ENCODE measurements at regions not wholly inside any gene's neighbourhood (a gene's known extent, or its start where the extent isn't known, plus 50 kb on each side); places are given as distances from the start of the nearest gene placed in this dataset.

DNA sequence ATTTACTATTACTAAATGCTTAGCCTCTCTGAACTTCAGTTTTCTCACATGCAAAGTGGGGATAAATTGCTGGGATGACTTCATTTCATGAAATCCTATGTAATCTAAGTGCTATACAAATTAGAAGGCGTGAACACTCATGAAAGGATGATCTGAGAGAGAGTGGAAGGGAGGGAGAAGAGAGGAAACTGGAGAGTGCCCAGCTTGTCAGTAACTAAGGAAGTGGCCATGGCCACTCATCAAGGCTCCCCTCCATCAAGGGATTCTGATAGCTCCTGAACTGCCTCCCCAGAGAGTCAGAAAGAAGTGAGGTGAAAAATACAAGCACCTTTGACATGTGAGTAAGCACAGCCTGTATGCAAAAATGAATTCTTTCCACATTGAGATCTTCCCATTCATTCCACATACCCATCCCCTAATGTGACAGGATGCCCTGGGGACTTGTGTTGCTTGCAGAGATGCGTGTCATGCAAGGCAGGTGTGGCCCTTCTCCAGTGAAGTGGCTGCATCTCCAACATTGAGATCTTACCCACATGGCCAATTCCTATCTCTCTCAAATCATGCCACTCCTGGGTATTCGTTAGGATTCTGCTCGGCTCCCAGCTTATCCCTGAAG lies 76.5 kb upstream of the ITPRID1 start:
- no peak for TF ChIP-seq ZFX (IDR thresholded peaks at IDR 0.05)
- TF ChIP-seq, protein P1, sequence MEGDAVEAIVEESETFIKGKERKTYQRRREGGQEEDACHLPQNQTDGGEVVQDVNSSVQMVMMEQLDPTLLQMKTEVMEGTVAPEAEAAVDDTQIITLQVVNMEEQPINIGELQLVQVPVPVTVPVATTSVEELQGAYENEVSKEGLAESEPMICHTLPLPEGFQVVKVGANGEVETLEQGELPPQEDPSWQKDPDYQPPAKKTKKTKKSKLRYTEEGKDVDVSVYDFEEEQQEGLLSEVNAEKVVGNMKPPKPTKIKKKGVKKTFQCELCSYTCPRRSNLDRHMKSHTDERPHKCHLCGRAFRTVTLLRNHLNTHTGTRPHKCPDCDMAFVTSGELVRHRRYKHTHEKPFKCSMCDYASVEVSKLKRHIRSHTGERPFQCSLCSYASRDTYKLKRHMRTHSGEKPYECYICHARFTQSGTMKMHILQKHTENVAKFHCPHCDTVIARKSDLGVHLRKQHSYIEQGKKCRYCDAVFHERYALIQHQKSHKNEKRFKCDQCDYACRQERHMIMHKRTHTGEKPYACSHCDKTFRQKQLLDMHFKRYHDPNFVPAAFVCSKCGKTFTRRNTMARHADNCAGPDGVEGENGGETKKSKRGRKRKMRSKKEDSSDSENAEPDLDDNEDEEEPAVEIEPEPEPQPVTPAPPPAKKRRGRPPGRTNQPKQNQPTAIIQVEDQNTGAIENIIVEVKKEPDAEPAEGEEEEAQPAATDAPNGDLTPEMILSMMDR (conservative IDR thresholded peaks at IDR 0.05): no peak
- H3K27ac ChIP-seq: no peak overlapping the region

DNA sequence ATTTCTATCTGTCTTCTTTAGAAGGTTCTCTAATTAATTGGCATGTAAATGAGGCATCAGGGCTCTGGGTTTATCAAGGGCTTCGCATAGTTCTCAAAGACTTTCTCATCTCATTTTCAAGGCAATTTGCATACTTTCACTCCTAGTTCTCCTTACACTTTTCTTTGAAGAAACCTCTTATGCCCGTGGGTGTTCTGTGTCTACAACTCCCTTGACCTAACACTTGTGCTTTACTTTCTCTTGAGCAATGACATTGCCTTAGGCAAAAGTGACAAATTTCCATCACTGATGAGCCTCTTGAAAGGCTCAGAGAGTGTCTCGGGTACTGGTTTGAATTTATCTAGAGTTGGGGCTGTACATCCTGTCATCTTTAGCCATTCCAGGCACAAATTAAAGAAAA lies 74.7 kb upstream of the ITPRID1 start:
- TF ChIP-seq, protein P1 (conservative IDR thresholded peaks at IDR 0.05): no peak
- TF ChIP-seq ZFX (IDR thresholded peaks at IDR 0.05): no peak
- no peak overlapping the region for H3K27ac ChIP-seq

DNA sequence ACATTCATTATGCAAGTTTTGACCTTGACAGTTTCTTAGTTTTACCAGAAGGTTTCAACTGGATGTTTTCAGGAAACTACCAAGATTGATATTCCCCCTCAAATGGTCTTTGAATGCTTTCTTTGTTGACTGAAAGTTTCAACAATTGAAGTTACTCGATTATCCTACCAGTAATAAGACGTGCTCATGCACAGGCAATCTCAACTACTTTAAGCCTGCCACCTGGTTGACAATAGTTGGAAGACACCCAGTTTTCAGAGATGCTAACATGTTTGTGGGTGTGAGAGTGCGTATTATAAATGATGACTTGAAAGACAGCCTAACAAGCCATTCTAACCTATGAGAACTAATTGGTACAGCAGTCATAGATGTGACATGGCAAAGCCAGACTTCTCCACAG lies 73.4 kb upstream of the ITPRID1 start:
- no peak for TF ChIP-seq ZFX (IDR thresholded peaks at IDR 0.05)
- TF ChIP-seq, protein P1 (conservative IDR thresholded peaks at IDR 0.05): no peak

DNA sequence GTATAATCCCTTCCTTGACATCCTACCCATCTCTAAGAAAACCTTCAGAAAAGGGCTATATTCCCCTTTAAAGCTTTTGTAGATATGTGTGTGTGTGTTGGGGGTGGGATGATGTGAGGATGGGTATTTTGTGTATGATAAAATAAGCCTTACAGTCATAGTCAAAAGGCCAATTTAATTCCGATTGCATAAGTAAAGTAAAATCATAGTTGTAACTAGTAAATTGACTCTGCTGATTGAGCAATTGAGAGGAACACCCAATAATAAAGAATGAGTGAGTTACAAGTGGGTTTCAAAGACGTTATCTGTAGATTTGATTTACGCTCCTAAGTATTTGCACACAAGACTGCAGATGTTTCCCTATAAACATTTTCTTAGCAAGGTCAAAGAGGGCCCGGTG lies 71.3 kb upstream of the ITPRID1 start:
- no peak overlapping the region for H3K27ac ChIP-seq
- no peak for TF ChIP-seq ZFX (IDR thresholded peaks at IDR 0.05)
- TF ChIP-seq, protein P1 (conservative IDR thresholded peaks at IDR 0.05): no peak

More for the DNA sequence above, 73.4 kb upstream of the ITPRID1 start:
- H3K27ac ChIP-seq: no peak overlapping the region

DNA sequence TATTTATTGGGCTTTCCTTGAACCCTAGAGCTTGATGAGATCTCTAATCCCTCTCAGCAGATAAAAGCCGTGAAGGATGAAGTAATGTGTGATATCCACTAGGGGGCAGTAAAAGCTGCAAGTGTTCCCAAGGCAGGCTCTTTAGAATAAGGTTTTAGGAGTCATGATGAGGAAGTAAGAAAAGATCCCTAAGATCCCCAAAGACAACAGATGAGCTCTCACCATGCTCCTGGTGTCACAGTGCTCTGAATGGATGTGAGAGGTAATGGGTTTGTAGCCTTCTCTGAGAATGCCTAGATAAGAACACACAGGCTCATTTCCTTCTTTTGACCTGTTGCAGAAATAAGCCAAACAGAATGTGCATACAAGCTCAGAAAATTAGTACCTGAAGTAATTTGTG lies 70.4 kb upstream of the ITPRID1 start:
- no peak for TF ChIP-seq ZFX (IDR thresholded peaks at IDR 0.05)
- TF ChIP-seq, protein P1 (conservative IDR thresholded peaks at IDR 0.05): peak; percentile 87
- H3K27ac ChIP-seq: no peak overlapping the region

DNA sequence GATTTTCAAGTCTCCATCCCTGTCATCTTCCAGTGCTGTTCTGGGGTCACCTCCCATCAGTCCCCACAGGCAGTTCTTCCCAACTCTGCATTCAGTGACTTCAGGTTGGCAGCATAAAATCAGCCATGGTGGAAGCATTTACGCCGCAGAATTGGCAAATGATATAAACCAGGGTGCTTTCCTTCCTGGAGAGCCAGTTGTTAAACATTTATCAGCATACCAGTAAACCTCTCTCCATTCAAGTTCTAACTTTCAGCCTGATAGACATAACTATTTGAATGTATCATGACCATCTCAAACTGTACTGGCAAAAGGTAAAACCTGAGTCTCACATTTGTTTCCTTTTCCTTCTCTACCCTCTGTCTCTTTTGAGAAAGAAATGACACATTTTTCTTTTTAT lies 69.7 kb upstream of the ITPRID1 start:
- H3K27ac ChIP-seq: no peak overlapping the region
- TF ChIP-seq, protein P1 (conservative IDR thresholded peaks at IDR 0.05): no peak
- no peak for TF ChIP-seq ZFX (IDR thresholded peaks at IDR 0.05)

DNA sequence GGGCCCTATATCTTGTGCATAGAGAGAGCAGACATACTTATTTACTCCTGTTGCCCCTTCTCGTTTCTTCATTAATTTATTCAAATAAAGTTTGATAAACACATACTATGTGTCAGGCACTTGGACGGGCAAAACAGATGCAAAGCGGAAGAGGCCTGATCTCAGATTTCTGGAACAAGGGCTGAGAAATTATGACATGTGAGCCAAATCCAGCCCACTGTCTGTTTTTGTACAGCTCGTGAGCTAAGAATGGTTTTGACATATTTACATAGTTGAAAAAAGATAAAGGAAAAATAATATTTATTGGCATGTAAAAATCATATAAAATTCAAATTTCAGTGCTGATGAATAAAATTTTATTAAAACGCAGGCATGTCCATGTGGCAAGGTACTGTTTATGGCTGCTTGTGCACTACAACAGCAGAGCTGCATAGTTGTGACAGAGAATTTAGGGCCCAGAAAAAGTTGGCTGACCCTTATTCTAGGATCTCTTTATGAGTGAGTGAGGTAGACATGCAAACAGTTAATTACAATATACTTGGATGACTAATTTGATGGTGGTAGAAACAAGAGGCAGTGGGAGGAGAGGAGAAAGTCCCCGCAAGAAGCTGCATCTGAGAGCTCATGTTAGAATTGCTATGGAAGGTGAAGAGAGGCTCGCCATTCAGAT lies 68.1 kb upstream of the ITPRID1 start:
- no peak overlapping the region for H3K27ac ChIP-seq
- no peak for TF ChIP-seq ZFX (IDR thresholded peaks at IDR 0.05)
- TF ChIP-seq, protein P1 (conservative IDR thresholded peaks at IDR 0.05): no peak
